ENCODE measurements at regions not wholly inside any gene's neighbourhood (a gene's known extent, or its start where the extent isn't known, plus 50 kb on each side); places are given as distances from the start of the nearest gene placed in this dataset.
"Not testable (repeated sequence)": the region's sequence is repeated elsewhere in the genome, so short reads cannot be mapped to it uniquely, and the experiment has no call there.

GRCh38 chr1:178039891-178040290 lies 54.0 kb upstream of the RASAL2 start:
- no peak overlapping the region for H3K27ac ChIP-seq
- H3K27me3 ChIP-seq (replicated peaks): no peaks in the 10 kb centered on the region
- H3K36me3 ChIP-seq: no peaks in the 10 kb centered on the region
- H3K9me3 ChIP-seq (replicated peaks): peaks cover 4% of the 10 kb centered on the region; the same call in 1 of the 2 replicates
- DNase-seq (ENCODE audit: low read depth in 1 of 2, low spot score in 2 of 2): no peak
- peaks cover 8% of the 10 kb centered on the region for H3K4me1 ChIP-seq (replicated peaks)
- H3K4me3 ChIP-seq: no peak overlapping the region

GRCh38 chr1:178043940-178044339 lies 50.0 kb upstream of the RASAL2 start:
- H3K27ac ChIP-seq; H3K27me3 ChIP-seq (replicated peaks); H3K4me1 ChIP-seq (replicated peaks); H3K9me3 ChIP-seq (replicated peaks); H3K36me3 ChIP-seq; DNase-seq (ENCODE audit: low read depth in 1 of 2, low spot score in 2 of 2); H3K4me3 ChIP-seq: not testable (repeated sequence)
